Hematopoietic multipotent progenitor cell (in vitro differentiated cells): ENCODE measurements at regions not wholly inside any gene's neighbourhood (a gene's known extent, or its start where the extent isn't known, plus 50 kb on each side); places are given as distances from the start of the nearest gene placed in this dataset.
"Not testable (repeated sequence)": the region's sequence is repeated elsewhere in the genome, so short reads cannot be mapped to it uniquely, and the experiment has no call there.

Source experiments
- DNase-seq, 3 donors: peaks; one replicate each; pipeline ENCODE4 v3.0.0-alpha.2; 2011 to 2015; ENCODE audit warnings: low read depth in 2 of 3, low spot score in 2 of 3

- DNase-seq, result no peak
Observed at GRCh38 chr3:74149466-74149865, 465.0 kb downstream of the CNTN3 start.

GRCh38 chr3:74145277-74145676 is 469.2 kb downstream of the CNTN3 start:
- no peak for DNase-seq

GRCh38 chr3:74139648-74140047 is 474.8 kb downstream of the CNTN3 start:
- DNase-seq, result no peak

GRCh38 chr3:74137790-74138189 is 476.7 kb downstream of the CNTN3 start:
- no peak for DNase-seq

- DNase-seq, result no peak
Observed at GRCh38 chr3:74135808-74136207, 478.7 kb downstream of the CNTN3 start.

GRCh38 chr3:74134831-74135230 is 479.6 kb downstream of the CNTN3 start:
- DNase-seq, result no peak

- DNase-seq, result not testable (repeated sequence)
Observed at GRCh38 chr3:74131546-74132328, 482.7 kb downstream of the CNTN3 start.

- DNase-seq, result no peak
Observed at GRCh38 chr3:74129611-74130010, 484.8 kb downstream of the CNTN3 start.

GRCh38 chr3:74129056-74129455 is 485.4 kb downstream of the CNTN3 start:
- DNase-seq, result no peak

GRCh38 chr3:74127256-74127655 is 487.2 kb downstream of the CNTN3 start:
- no peak for DNase-seq

GRCh38 chr3:74124782-74125181 is 489.7 kb downstream of the CNTN3 start:
- no peak for DNase-seq

GRCh38 chr3:74122281-74122680 is 492.2 kb downstream of the CNTN3 start:
- DNase-seq, result no peak

GRCh38 chr3:74121761-74122160 is 492.7 kb downstream of the CNTN3 start:
- no peak for DNase-seq

GRCh38 chr3:74119221-74119620 is 494.5 kb upstream of the PDZRN3 start:
- DNase-seq, result no peak

- no peak for DNase-seq
Observed at GRCh38 chr3:74115906-74116305, 491.2 kb upstream of the PDZRN3 start.

- DNase-seq, result no peak
Observed at GRCh38 chr3:74107451-74107850, 482.7 kb upstream of the PDZRN3 start.

GRCh38 chr3:74106925-74107324 is 482.2 kb upstream of the PDZRN3 start:
- no peak for DNase-seq

GRCh38 chr3:74091204-74091603 is 466.5 kb upstream of the PDZRN3 start:
- DNase-seq, result no peak

GRCh38 chr3:74089814-74090213 is 465.1 kb upstream of the PDZRN3 start:
- no peak for DNase-seq

GRCh38 chr3:74080056-74080461 is 455.3 kb upstream of the PDZRN3 start:
- no peak for DNase-seq

GRCh38 chr3:74075241-74075640 is 450.5 kb upstream of the PDZRN3 start:
- no peak for DNase-seq

GRCh38 chr3:74074700-74075099 is 450.0 kb upstream of the PDZRN3 start:
- DNase-seq, result no peak

GRCh38 chr3:74067296-74067695 is 442.6 kb upstream of the PDZRN3 start:
- DNase-seq, result no peak
